Prostate gland (tissue), 2 donors: ENCODE measurements at regions not wholly inside any gene's neighbourhood (a gene's known extent, or its start where the extent isn't known, plus 50 kb on each side); places are given as distances from the start of the nearest gene placed in this dataset.
A peak's percentile ranks its signal among the peaks of the same experiment; 100 is the strongest.

Experiments used
- POLR2AphosphoS5 ChIP-seq: sonication (generic); formaldehyde crosslinking; IDR thresholded peaks from one replicate; pipeline ENCODE4 v1.6.1; 2017; ENCODE audit warnings: antibody characterized with exemption
- TF ChIP-seq, protein P1 (sequence below), 4 experiments: fragments of 200-600 bp in 2 of 4; fragments of 450-650 bp in 2 of 4; sonication (generic) in 2 of 4; IDR thresholded peaks; 1 replicate in 3 of 4; 2 replicates in 1 of 4; pipeline ENCODE4 v1.5.1; 2016 to 2019; ENCODE audit warnings: antibody characterized with exemption in 4 of 4, mild to moderate bottlenecking in 2 of 4, moderate library complexity in 2 of 4

GRCh38 chr14:106518054-106518943 is 991.9 kb downstream of the TMEM121 start:
- TF ChIP-seq POLR2AphosphoS5 = no peak
- TF ChIP-seq, protein P1, sequence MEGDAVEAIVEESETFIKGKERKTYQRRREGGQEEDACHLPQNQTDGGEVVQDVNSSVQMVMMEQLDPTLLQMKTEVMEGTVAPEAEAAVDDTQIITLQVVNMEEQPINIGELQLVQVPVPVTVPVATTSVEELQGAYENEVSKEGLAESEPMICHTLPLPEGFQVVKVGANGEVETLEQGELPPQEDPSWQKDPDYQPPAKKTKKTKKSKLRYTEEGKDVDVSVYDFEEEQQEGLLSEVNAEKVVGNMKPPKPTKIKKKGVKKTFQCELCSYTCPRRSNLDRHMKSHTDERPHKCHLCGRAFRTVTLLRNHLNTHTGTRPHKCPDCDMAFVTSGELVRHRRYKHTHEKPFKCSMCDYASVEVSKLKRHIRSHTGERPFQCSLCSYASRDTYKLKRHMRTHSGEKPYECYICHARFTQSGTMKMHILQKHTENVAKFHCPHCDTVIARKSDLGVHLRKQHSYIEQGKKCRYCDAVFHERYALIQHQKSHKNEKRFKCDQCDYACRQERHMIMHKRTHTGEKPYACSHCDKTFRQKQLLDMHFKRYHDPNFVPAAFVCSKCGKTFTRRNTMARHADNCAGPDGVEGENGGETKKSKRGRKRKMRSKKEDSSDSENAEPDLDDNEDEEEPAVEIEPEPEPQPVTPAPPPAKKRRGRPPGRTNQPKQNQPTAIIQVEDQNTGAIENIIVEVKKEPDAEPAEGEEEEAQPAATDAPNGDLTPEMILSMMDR (IDR thresholded peaks at IDR 0.05) = peak in 1 of 4 experiments; percentile 10
